Gastroesophageal sphincter (tissue), 4 donors: ENCODE measurements at regions not wholly inside any gene's neighbourhood (a gene's known extent, or its start where the extent isn't known, plus 50 kb on each side); places are given as distances from the start of the nearest gene placed in this dataset.

Experiments
- ATAC-seq: fragments of 150-250 bp; one replicate; pipeline ENCODE4 v1.9.1; 2016; ENCODE audit warnings: mild to moderate bottlenecking, moderate library complexity
- H3K27ac ChIP-seq, 4 donors: fragments of 200-600 bp; sonication (generic) in 3 of 4; 1 replicate in 3 of 4; 2 replicates in 1 of 4; pipeline ENCODE4 v1.5.1; 2016 to 2019
- H3K27me3 ChIP-seq: fragments of 200-600 bp; sonication (generic); one replicate; pipeline ENCODE4 v1.5.1; 2019
- H3K36me3 ChIP-seq, 2 donors: fragments of 200-600 bp; sonication (generic); one replicate each; pipeline ENCODE4 v1.5.1; 2019; ENCODE audit warnings: control low read depth in 1 of 2
- H3K4me1 ChIP-seq, 3 donors: fragments of 200-600 bp; sonication (generic); 1 replicate in 2 of 3; 2 replicates in 1 of 3; pipeline ENCODE4 v1.5.1; 2016 to 2019; ENCODE audit warnings: control low read depth in 2 of 3
- H3K4me3 ChIP-seq, 2 donors: fragments of 200-600 bp; sonication (generic); one replicate each; pipeline ENCODE4 v1.5.1; 2019; ENCODE audit warnings: mild to moderate bottlenecking in 1 of 2, moderate library complexity in 1 of 2
- H3K9me3 ChIP-seq, 3 donors: fragments of 200-600 bp; sonication (generic); one replicate each; pipeline ENCODE4 v1.5.1; 2017 to 2019; ENCODE audit warnings: control low read depth in 2 of 3
- CTCF ChIP-seq, 4 experiments: fragments of 200-600 bp in 2 of 4; fragments of 450-650 bp in 2 of 4; sonication (generic) in 1 of 4; IDR thresholded peaks; one replicate each; pipeline ENCODE4 v1.5.1; 2017 to 2019; ENCODE audit warnings: antibody characterized with exemption in 4 of 4, mild to moderate bottlenecking in 2 of 4, moderate library complexity in 2 of 4
- EP300 ChIP-seq: sonication (generic); formaldehyde crosslinking; IDR thresholded peaks from one replicate; pipeline ENCODE4 v1.6.1; 2017; ENCODE audit warnings: antibody characterized with exemption, mild to moderate bottlenecking
- POLR2A ChIP-seq, 2 donors: fragments of 450-650 bp; IDR thresholded peaks; one replicate each; pipeline ENCODE4 v1.6.1; 2017; ENCODE audit warnings: antibody characterized with exemption in 2 of 2, mild to moderate bottlenecking in 2 of 2, moderate library complexity in 1 of 2
- POLR2AphosphoS5 ChIP-seq: sonication (generic); formaldehyde crosslinking; IDR thresholded peaks from one replicate; pipeline ENCODE4 v1.6.1; 2017; ENCODE audit warnings: antibody characterized with exemption
- WGBS, 2 donors: methylation state at CpG; one replicate each; pipeline ENCODE4 v1.1.5; 2018; ENCODE audit warnings: low coverage in 1 of 2; 5-methylcytosine and 5-hydroxymethylcytosine counted together

GRCh38 chr16:54796211-54796610, 134.5 kb upstream of the IRX5 start:
- no peak for TF ChIP-seq POLR2AphosphoS5
- TF ChIP-seq CTCF (IDR thresholded peaks at IDR 0.05), result no peak
- no peak for TF ChIP-seq EP300
- ATAC-seq, result no peak
- no peaks in the 10 kb centered on the region for H3K27me3 ChIP-seq
- peaks cover 0 to 13% (median 0%) of the 10 kb centered on the region in 3 donors for H3K9me3 ChIP-seq
- H3K27ac ChIP-seq, result no peak overlapping the region
- H3K4me3 ChIP-seq, result no peak overlapping the region
- H3K4me1 ChIP-seq, result no peaks in the 10 kb centered on the region
- 37 to 49% methylated on average over 5 of the region's 5 CpGs for WGBS, 2 donors
- no peaks in the 10 kb centered on the region for H3K36me3 ChIP-seq

GRCh38 chr16:54792811-54793210, 137.9 kb upstream of the IRX5 start:
- H3K4me1 ChIP-seq, result no peaks in the 10 kb centered on the region
- 32 to 52% methylated on average over 2 of the region's 2 CpGs for WGBS, 2 donors
- no peaks in the 10 kb centered on the region for H3K27me3 ChIP-seq
- H3K27ac ChIP-seq, result no peak overlapping the region
- no peak overlapping the region for H3K4me3 ChIP-seq
- no peak for ATAC-seq
- H3K9me3 ChIP-seq, result no peaks in the 10 kb centered on the region
- no peaks in the 10 kb centered on the region for H3K36me3 ChIP-seq
- TF ChIP-seq CTCF (IDR thresholded peaks at IDR 0.05), result no peak
- no peak for TF ChIP-seq POLR2AphosphoS5
- no peak for TF ChIP-seq POLR2A (IDR thresholded peaks at IDR 0.05)
- no peak for TF ChIP-seq EP300

- H3K4me1 ChIP-seq, result no peaks in the 10 kb centered on the region
- TF ChIP-seq POLR2A (IDR thresholded peaks at IDR 0.05), result no peak
- no peak for TF ChIP-seq POLR2AphosphoS5
- TF ChIP-seq CTCF (IDR thresholded peaks at IDR 0.05), result no peak
- H3K4me3 ChIP-seq, result no peak overlapping the region
- no peak for ATAC-seq
- 54 to 100% methylated on average over 1 of the region's 1 CpG for WGBS, 2 donors
- no peaks in the 10 kb centered on the region for H3K36me3 ChIP-seq
- H3K27ac ChIP-seq, result no peak overlapping the region
- H3K9me3 ChIP-seq, result peaks cover 0 to 25% (median 0%) of the 10 kb centered on the region in 3 donors
- peaks cover 7% of the 10 kb centered on the region for H3K27me3 ChIP-seq
These were observed 143.6 kb upstream of the IRX5 start for GRCh38 chr16:54787045-54787444.

GRCh38 chr16:54783980-54784379, 146.7 kb upstream of the IRX5 start:
- WGBS, 2 donors, result 89 to 94% methylated on average over 2 of the region's 2 CpGs

GRCh38 chr16:54783226-54783625, 147.4 kb upstream of the IRX5 start:
- no peak for ATAC-seq
- H3K4me1 ChIP-seq, result no peaks in the 10 kb centered on the region

More at GRCh38 chr16:54783980-54784379, 146.7 kb upstream of the IRX5 start:
- H3K27ac ChIP-seq, result no peak overlapping the region
- TF ChIP-seq CTCF (IDR thresholded peaks at IDR 0.05), result no peak
- H3K9me3 ChIP-seq, result peaks cover 0 to 25% (median 0%) of the 10 kb centered on the region in 3 donors
- no peak overlapping the region for H3K4me3 ChIP-seq
- ATAC-seq, result no peak
- H3K4me1 ChIP-seq, result no peaks in the 10 kb centered on the region
- H3K36me3 ChIP-seq, result no peaks in the 10 kb centered on the region
- peaks cover 7% of the 10 kb centered on the region for H3K27me3 ChIP-seq

More at GRCh38 chr16:54783226-54783625, 147.4 kb upstream of the IRX5 start:
- TF ChIP-seq POLR2AphosphoS5 (no peak), EP300 (no peak), CTCF (IDR thresholded peaks at IDR 0.05) (no peak), POLR2A (IDR thresholded peaks at IDR 0.05) (no peak)
- Histone ChIP-seq H3K27me3 (peaks cover 7% of the 10 kb centered on the region), H3K36me3 (no peaks in the 10 kb centered on the region), H3K4me3 (no peak overlapping the region), H3K27ac (no peak overlapping the region), H3K9me3 (peaks cover 0 to 25% (median 0%) of the 10 kb centered on the region in 3 donors)
- 63 to 75% methylated on average over 2 to 3 of the region's 3 CpGs for WGBS, 2 donors
